ENCODE measurements at regions not wholly inside any gene's neighbourhood (a gene's known extent, or its start where the extent isn't known, plus 50 kb on each side); places are given as distances from the start of the nearest gene placed in this dataset.

DNA sequence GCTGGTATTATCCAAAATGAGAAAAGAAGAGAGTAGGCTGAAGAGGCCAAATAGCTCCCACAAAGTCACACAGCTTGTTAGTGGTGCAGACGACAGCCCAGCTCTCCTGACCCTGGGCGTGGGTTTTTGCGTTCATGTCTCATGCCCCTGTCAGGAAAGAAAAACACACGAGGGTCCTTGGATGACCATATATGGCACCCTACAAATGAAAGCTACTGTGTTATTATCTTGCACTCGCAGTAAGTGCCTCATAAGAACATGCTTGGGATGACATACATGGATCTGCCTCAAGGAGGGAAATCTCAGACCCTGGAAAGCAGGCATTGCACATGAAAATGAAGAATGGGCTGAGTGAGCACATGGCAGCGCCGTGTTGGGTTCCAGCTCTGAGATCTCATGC, 89.7 kb downstream of the SEMA4F start:
- no peak overlapping the region for H3K4me3 ChIP-seq (ENCODE audit: extremely low read depth, insufficient read depth, low read length, poor library complexity, severe bottlenecking)
- WGBS, 2 experiments (ENCODE audit: insufficient coverage in 2 of 2): 93 to 94% methylated on average over 6 to 7 of the region's 7 CpGs
- no peak overlapping the region for H3K27ac ChIP-seq (ENCODE audit: low read depth, low read length, severe bottlenecking)
- peaks cover 29% of the 10 kb centered on the region for H3K4me1 ChIP-seq (ENCODE audit: control insufficient read depth, insufficient read depth, low read length, poor library complexity, severe bottlenecking)
- no peaks in the 10 kb centered on the region for H3K36me3 ChIP-seq (ENCODE audit: control insufficient read depth, insufficient read depth, low read length)
- H3K9me3 ChIP-seq (ENCODE audit: control insufficient read depth, low read length): no peaks in the 10 kb centered on the region

DNA sequence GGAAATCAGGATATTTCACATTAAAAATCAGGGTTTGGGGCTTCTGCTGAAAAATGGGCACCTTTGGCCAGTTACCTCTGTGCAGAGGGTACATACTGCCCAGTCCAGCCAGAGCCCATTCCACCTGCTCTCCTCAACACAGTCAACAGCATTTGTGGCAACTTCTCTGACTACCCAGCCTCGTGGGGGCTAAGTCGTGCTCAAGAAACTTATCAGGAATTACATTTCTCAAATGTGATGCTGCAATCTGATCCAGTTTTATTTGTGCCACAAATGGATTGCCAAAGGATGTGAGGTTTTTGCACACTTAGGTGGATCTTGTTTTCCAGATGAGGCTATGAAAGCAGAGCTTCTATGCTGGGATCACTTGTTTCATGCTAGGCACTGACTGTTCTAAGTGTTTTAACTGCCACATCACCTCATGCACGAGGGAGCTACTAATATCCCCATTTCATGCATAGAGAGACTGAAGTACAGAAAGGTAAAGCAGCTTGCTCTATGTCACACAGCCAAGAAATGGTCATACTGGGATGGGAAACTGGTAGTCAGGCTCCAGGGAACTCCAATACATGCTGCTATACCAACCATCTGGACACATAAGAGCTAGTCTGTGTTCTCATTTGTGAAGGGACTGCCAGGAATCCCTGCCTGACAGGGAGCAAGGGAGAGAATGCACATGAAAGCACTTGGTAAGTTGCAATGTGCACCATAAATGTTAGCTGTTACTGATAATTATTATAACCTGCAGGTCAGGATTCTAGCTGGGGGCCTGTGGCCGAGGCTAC, 89.0 kb upstream of the HK2 start:
- no peaks in the 10 kb centered on the region for H3K36me3 ChIP-seq (ENCODE audit: control insufficient read depth, insufficient read depth, low read length)
- 71 to 88% methylated on average over 2 of the region's 4 CpGs for WGBS, 2 experiments (ENCODE audit: insufficient coverage in 2 of 2)
- no peaks in the 10 kb centered on the region for H3K9me3 ChIP-seq (ENCODE audit: control insufficient read depth, low read length)
- no peak overlapping the region for H3K4me3 ChIP-seq (ENCODE audit: extremely low read depth, insufficient read depth, low read length, poor library complexity, severe bottlenecking)
- H3K4me1 ChIP-seq (ENCODE audit: control insufficient read depth, insufficient read depth, low read length, poor library complexity, severe bottlenecking): peaks cover 22% of the 10 kb centered on the region
- H3K27ac ChIP-seq (ENCODE audit: low read depth, low read length, severe bottlenecking): no peak overlapping the region

GRCh38 chr2:74745766-74746165, 88.2 kb upstream of the HK2 start:
- no peaks in the 10 kb centered on the region for H3K9me3 ChIP-seq (ENCODE audit: control insufficient read depth, low read length)
- no peak overlapping the region for H3K4me3 ChIP-seq (ENCODE audit: extremely low read depth, insufficient read depth, low read length, poor library complexity, severe bottlenecking)
- no peak overlapping the region for H3K27ac ChIP-seq (ENCODE audit: low read depth, low read length, severe bottlenecking)
- peaks cover 17% of the 10 kb centered on the region for H3K4me1 ChIP-seq (ENCODE audit: control insufficient read depth, insufficient read depth, low read length, poor library complexity, severe bottlenecking)
- 85 to 89% methylated on average over 7 to 8 of the region's 8 CpGs for WGBS, 2 experiments (ENCODE audit: insufficient coverage in 2 of 2)
- H3K36me3 ChIP-seq (ENCODE audit: control insufficient read depth, insufficient read depth, low read length): no peaks in the 10 kb centered on the region

GRCh38 chr2:74746480-74746879, 87.4 kb upstream of the HK2 start:
- whole genome bisulfite sequencing, 2 experiments (ENCODE audit: insufficient coverage in 2 of 2): 80 to 100% methylated on average over 2 of the region's 2 CpGs
- Histone ChIP-seq H3K9me3 (ENCODE audit: control insufficient read depth, low read length) (no peaks in the 10 kb centered on the region), H3K4me1 (ENCODE audit: control insufficient read depth, insufficient read depth, low read length, poor library complexity, severe bottlenecking) (peaks cover 10% of the 10 kb centered on the region), H3K36me3 (ENCODE audit: control insufficient read depth, insufficient read depth, low read length) (no peaks in the 10 kb centered on the region), H3K27ac (ENCODE audit: low read depth, low read length, severe bottlenecking) (no peak overlapping the region), H3K4me3 (ENCODE audit: extremely low read depth, insufficient read depth, low read length, poor library complexity, severe bottlenecking) (no peak overlapping the region)

DNA sequence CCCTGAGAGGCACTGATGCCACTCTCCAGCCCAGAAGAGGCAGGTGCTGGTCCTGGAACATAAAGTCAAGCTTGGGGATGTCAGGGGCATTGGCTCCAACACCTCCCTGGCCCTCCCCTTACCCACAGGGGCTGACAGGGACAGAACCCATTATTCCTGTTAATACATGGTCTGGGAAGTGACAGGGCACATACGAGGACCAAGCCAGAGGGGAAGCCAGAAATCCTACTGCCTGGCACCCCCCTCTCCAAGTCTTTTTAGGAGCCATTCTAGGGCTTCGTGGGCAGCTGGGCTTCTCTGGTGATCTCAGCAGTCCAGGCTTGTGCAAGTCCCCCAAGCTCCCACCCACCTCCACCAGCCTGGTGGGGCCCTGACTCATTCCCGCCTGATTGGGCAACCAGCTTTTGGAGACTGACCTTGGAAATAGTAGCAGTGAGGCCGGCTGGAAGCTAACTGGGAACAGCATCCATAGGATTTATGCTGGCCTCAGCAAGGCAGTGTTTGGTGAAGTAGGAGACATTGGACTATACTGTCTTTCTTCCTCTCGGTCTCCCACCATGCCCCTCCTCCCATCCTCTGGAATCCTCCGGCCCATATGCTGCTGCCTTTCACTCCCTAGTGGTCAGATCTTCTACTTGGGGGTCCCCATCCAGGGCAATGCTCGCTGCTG, 86.4 kb upstream of the HK2 start:
- no peak overlapping the region for H3K4me3 ChIP-seq (ENCODE audit: extremely low read depth, insufficient read depth, low read length, poor library complexity, severe bottlenecking)
- H3K27ac ChIP-seq (ENCODE audit: low read depth, low read length, severe bottlenecking): no peak overlapping the region
- no peaks in the 10 kb centered on the region for H3K9me3 ChIP-seq (ENCODE audit: control insufficient read depth, low read length)
- WGBS, 2 experiments (ENCODE audit: insufficient coverage in 2 of 2): 81 to 88% methylated on average over 6 of the region's 7 CpGs
- peaks cover 4% of the 10 kb centered on the region for H3K4me1 ChIP-seq (ENCODE audit: control insufficient read depth, insufficient read depth, low read length, poor library complexity, severe bottlenecking)
- no peaks in the 10 kb centered on the region for H3K36me3 ChIP-seq (ENCODE audit: control insufficient read depth, insufficient read depth, low read length)

- H3K36me3 ChIP-seq (ENCODE audit: control insufficient read depth, insufficient read depth, low read length): no peaks in the 10 kb centered on the region
- WGBS, 2 experiments (ENCODE audit: insufficient coverage in 2 of 2): 94 to 100% methylated on average over 1 to 2 of the region's 3 CpGs
Measured at GRCh38 chr2:74748665-74749064, 85.3 kb upstream of the HK2 start.

GRCh38 chr2:74749432-74749831, 84.5 kb upstream of the HK2 start:
- H3K4me3 ChIP-seq (ENCODE audit: extremely low read depth, insufficient read depth, low read length, poor library complexity, severe bottlenecking): no peak overlapping the region
- 82 to 86% methylated on average over 3 of the region's 3 CpGs for WGBS, 2 experiments (ENCODE audit: insufficient coverage in 2 of 2)
- no peaks in the 10 kb centered on the region for H3K9me3 ChIP-seq (ENCODE audit: control insufficient read depth, low read length)
- peaks cover 4% of the 10 kb centered on the region for H3K4me1 ChIP-seq (ENCODE audit: control insufficient read depth, insufficient read depth, low read length, poor library complexity, severe bottlenecking)
- no peak overlapping the region for H3K27ac ChIP-seq (ENCODE audit: low read depth, low read length, severe bottlenecking)
- H3K36me3 ChIP-seq (ENCODE audit: control insufficient read depth, insufficient read depth, low read length): no peaks in the 10 kb centered on the region

More at GRCh38 chr2:74748665-74749064, 85.3 kb upstream of the HK2 start:
- Histone ChIP-seq H3K9me3 (ENCODE audit: control insufficient read depth, low read length) (no peaks in the 10 kb centered on the region), H3K4me1 (ENCODE audit: control insufficient read depth, insufficient read depth, low read length, poor library complexity, severe bottlenecking) (peaks cover 4% of the 10 kb centered on the region), H3K4me3 (ENCODE audit: extremely low read depth, insufficient read depth, low read length, poor library complexity, severe bottlenecking) (no peak overlapping the region), H3K27ac (ENCODE audit: low read depth, low read length, severe bottlenecking) (no peak overlapping the region)

- 73 to 89% methylated on average over 1 to 3 of the region's 4 CpGs for WGBS, 2 experiments (ENCODE audit: insufficient coverage in 2 of 2)
- H3K36me3 ChIP-seq (ENCODE audit: control insufficient read depth, insufficient read depth, low read length): no peaks in the 10 kb centered on the region
- peaks cover 2% of the 10 kb centered on the region for H3K9me3 ChIP-seq (ENCODE audit: control insufficient read depth, low read length)
- H3K27ac ChIP-seq (ENCODE audit: low read depth, low read length, severe bottlenecking): no peak overlapping the region
- no peak overlapping the region for H3K4me3 ChIP-seq (ENCODE audit: extremely low read depth, insufficient read depth, low read length, poor library complexity, severe bottlenecking)
- H3K4me1 ChIP-seq (ENCODE audit: control insufficient read depth, insufficient read depth, low read length, poor library complexity, severe bottlenecking): no peaks in the 10 kb centered on the region
Measured at GRCh38 chr2:74751981-74752851, 81.7 kb upstream of the HK2 start.

GRCh38 chr2:74755386-74755785, 78.5 kb upstream of the HK2 start:
- 73 to 93% methylated on average over 2 of the region's 4 CpGs for WGBS, 2 experiments (ENCODE audit: insufficient coverage in 2 of 2)
- Histone ChIP-seq H3K4me1 (ENCODE audit: control insufficient read depth, insufficient read depth, low read length, poor library complexity, severe bottlenecking) (no peaks in the 10 kb centered on the region), H3K9me3 (ENCODE audit: control insufficient read depth, low read length) (peaks cover 2% of the 10 kb centered on the region), H3K36me3 (ENCODE audit: control insufficient read depth, insufficient read depth, low read length) (no peaks in the 10 kb centered on the region), H3K27ac (ENCODE audit: low read depth, low read length, severe bottlenecking) (no peak overlapping the region), H3K4me3 (ENCODE audit: extremely low read depth, insufficient read depth, low read length, poor library complexity, severe bottlenecking) (no peak overlapping the region)

DNA sequence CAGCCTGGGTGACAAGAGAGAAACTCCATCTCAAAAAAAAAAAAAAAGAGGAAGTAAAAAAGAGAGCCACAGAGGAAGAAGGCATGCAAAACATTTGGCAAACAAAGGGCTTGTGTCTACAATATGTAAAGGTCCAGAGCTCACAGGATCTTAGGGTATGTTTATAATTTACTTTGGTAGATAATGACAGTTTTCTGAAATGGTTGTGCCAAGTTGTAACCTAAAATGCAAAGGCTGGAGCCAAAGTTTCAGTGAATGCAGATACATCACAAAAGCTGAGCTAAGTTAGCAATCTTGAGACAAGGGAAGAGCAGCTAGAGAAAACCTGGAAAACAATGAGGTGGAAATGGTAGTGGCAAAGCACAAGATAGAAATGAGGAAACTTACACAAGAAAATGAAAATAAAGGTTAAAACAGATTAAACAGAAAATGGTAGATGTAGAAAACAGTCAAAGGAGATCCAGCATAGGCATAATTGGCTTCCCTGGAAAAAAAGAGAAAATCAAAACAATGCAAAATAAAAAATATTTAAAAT, 77.5 kb upstream of the HK2 start:
- H3K4me1 ChIP-seq (ENCODE audit: control insufficient read depth, insufficient read depth, low read length, poor library complexity, severe bottlenecking): no peaks in the 10 kb centered on the region
- H3K9me3 ChIP-seq (ENCODE audit: control insufficient read depth, low read length): peaks cover 2% of the 10 kb centered on the region
- H3K36me3 ChIP-seq (ENCODE audit: control insufficient read depth, insufficient read depth, low read length): no peaks in the 10 kb centered on the region
- H3K4me3 ChIP-seq (ENCODE audit: extremely low read depth, insufficient read depth, low read length, poor library complexity, severe bottlenecking): no peak overlapping the region
- H3K27ac ChIP-seq (ENCODE audit: low read depth, low read length, severe bottlenecking): no peak overlapping the region
